ENCODE measurements at regions not wholly inside any gene's neighbourhood (a gene's known extent, or its start where the extent isn't known, plus 50 kb on each side); places are given as distances from the start of the nearest gene placed in this dataset.

GRCh38 chr5:74953937-74954720 is 87.9 kb upstream of the FAM169A start (continued):
- no peak for TF ChIP-seq ZNF512 (tag; IDR thresholded peaks at IDR 0.05)
- TF ChIP-seq ZBTB33 (CRISPR knock-in tag; IDR thresholded peaks at IDR 0.05) = no peak
- no peak for TF ChIP-seq FUS (optimal IDR thresholded peaks at IDR 0.05; ENCODE audit: low read depth, low read length)
- no peak for TF ChIP-seq KLF16 (IDR thresholded peaks at IDR 0.05)

- DNase-seq (ENCODE audit: extremely low read depth in 1 of 4, low spot score in 3 of 4) (no peak), ATAC-seq (no peak), FAIRE-seq (no peak)
- ChIA-PET POLR2A (no interaction called here), CTCF (ENCODE audit: low intra/inter-chr PET ratio) (no interaction called here)
- Histone ChIP-seq H2AFZ (ENCODE audit: low read depth, low read length) (no peak overlapping the region), H3K4me2 (ENCODE audit: insufficient read depth, low read length) (no peak overlapping the region), H3K9me1 (ENCODE audit: control insufficient read depth, insufficient read depth, low read length) (no peaks in the 10 kb centered on the region), H3K27ac (ENCODE audit: extremely low read depth, low read depth, low read length) (no peak overlapping the region), H3K4me1 (replicated peaks in 1 of 2; ENCODE audit: control insufficient read depth in 2 of 2, insufficient read depth in 2 of 2, low read length in 2 of 2) (no peaks in the 10 kb centered on the region), H4K20me1 (replicated peaks; ENCODE audit: control insufficient read depth, insufficient read depth, low read length) (no peaks in the 10 kb centered on the region), H3K79me2 (ENCODE audit: control insufficient read depth, insufficient read depth, low read length) (no peaks in the 10 kb centered on the region), H3K36me3 (ENCODE audit: control insufficient read depth, insufficient read depth, low read length) (no peaks in the 10 kb centered on the region), H3K4me3 (no peak overlapping the region), H3K9me3 (replicated peaks; ENCODE audit: control insufficient read depth, insufficient read depth, low read depth, low read length) (no peaks in the 10 kb centered on the region), H3K27me3 (ENCODE audit: control insufficient read depth in 2 of 2, insufficient read depth in 2 of 2, low read length in 2 of 2) (peaks cover 0 to 5% of the 10 kb centered on the region in 2 experiments; a peak in 3 of 5 replicates), H3K9ac (ENCODE audit: insufficient read depth in 1 of 2, low read depth in 2 of 2, low read length in 2 of 2) (no peak overlapping the region)
- TF ChIP-seq MAFF (IDR thresholded peaks at IDR 0.05; ENCODE audit: low read length) (no peak), TAF9B (IDR thresholded peaks at IDR 0.05; ENCODE audit: partially characterized antibody) (no peak), SAFB (IDR thresholded peaks at IDR 0.05; ENCODE audit: borderline replicate concordance, low read depth, low read length) (no peak), E2F4 (CRISPR knock-in tag; IDR thresholded peaks at IDR 0.05; ENCODE audit: low read depth) (no peak), E2F5 (CRISPR knock-in tag; IDR thresholded peaks at IDR 0.05) (no peak), ESRRB (CRISPR knock-in tag; IDR thresholded peaks at IDR 0.05; ENCODE audit: borderline replicate concordance) (no peak), KLF10 (CRISPR knock-in tag; IDR thresholded peaks at IDR 0.05) (no peak), NEUROD1 (IDR thresholded peaks at IDR 0.05; ENCODE audit: borderline replicate concordance, low read depth, low read length, partially characterized antibody) (no peak), U2AF2 (optimal IDR thresholded peaks at IDR 0.05; ENCODE audit: low read depth, low read length) (no peak)
- WGBS (ENCODE audit: insufficient coverage, low coverage, missing lambda C conversion rate) = 8% methylated on average over 4 of the region's 5 CpGs
- in situ Hi-C loops (cut with MboI) = no loop called here
- no TSS peak for BruUV-seq (replicated peaks)
- intact Hi-C loops (cut with micrococcal nuclease) = no loop called here
Measured at GRCh38 chr5:74953554-74953936, 87.4 kb upstream of the FAM169A start.

Data from K562 (cell line).